KMS-11 (cell line): ENCODE measurements at regions not wholly inside any gene's neighbourhood (a gene's known extent, or its start where the extent isn't known, plus 50 kb on each side); places are given as distances from the start of the nearest gene placed in this dataset.

Source experiments
- H2AFZ ChIP-seq: fragments of 200-600 bp; sonication (generic); 2 replicates; pipeline ENCODE4 v1.6.1; 2016; ENCODE audit warnings: antibody characterized with exemption, mixed run types, low read depth
- H3K27ac ChIP-seq: fragments of 200-600 bp; sonication (generic); 2 replicates; pipeline ENCODE4 v1.6.1; 2016; ENCODE audit warnings: mild to moderate bottlenecking, mixed run types
- H3K27me3 ChIP-seq: fragments of 200-600 bp; sonication (generic); 2 replicates; pipeline ENCODE4 v1.6.1; 2017; ENCODE audit warnings: mild to moderate bottlenecking, low read depth, mixed run types, moderate library complexity; ENCODE audit not compliant: insufficient read depth
- H3K36me3 ChIP-seq: fragments of 200-600 bp; sonication (generic); 2 replicates; pipeline ENCODE4 v1.6.1; 2017; ENCODE audit warnings: mild to moderate bottlenecking, mixed run types; ENCODE audit not compliant: insufficient read depth
- H3K4me1 ChIP-seq: fragments of 200-600 bp; sonication (generic); 2 replicates; pipeline ENCODE4 v1.6.1; 2016; ENCODE audit warnings: mild to moderate bottlenecking, low read depth, mixed run types; ENCODE audit not compliant: poor library complexity, severe bottlenecking
- H3K4me2 ChIP-seq: fragments of 200-600 bp; sonication (generic); 2 replicates; pipeline ENCODE4 v1.7.0; 2016; ENCODE audit warnings: mild to moderate bottlenecking, mixed run types
- H3K4me3 ChIP-seq: fragments of 200-600 bp; sonication (generic); IDR thresholded peaks from 2 replicates; pipeline ENCODE4 v1.6.1; 2017; ENCODE audit warnings: low read depth, low read length, mixed read lengths; ENCODE audit not compliant: insufficient read depth
- H3K79me2 ChIP-seq: fragments of 200-600 bp; sonication (generic); 2 replicates; pipeline ENCODE4 v1.6.1; 2016; ENCODE audit warnings: low read depth, mixed run types; ENCODE audit not compliant: insufficient read depth
- H3K9ac ChIP-seq: fragments of 200-600 bp; sonication (generic); 2 replicates; pipeline ENCODE4 v1.6.1; 2016; ENCODE audit warnings: mild to moderate bottlenecking, mixed run types
- H4K20me1 ChIP-seq: fragments of 200-600 bp; sonication (generic); 2 replicates; pipeline ENCODE4 v1.6.1; 2016; ENCODE audit warnings: mild to moderate bottlenecking, mixed run types; ENCODE audit not compliant: insufficient read depth
- TF ChIP-seq, protein P1 (sequence below): fragments of 200-600 bp; sonication (generic); conservative IDR thresholded peaks from 2 replicates; pipeline ENCODE4 v1.6.1; 2017; ENCODE audit warnings: low read depth, mild to moderate bottlenecking, antibody characterized with exemption, low read length, moderate library complexity, mixed read lengths

DNA sequence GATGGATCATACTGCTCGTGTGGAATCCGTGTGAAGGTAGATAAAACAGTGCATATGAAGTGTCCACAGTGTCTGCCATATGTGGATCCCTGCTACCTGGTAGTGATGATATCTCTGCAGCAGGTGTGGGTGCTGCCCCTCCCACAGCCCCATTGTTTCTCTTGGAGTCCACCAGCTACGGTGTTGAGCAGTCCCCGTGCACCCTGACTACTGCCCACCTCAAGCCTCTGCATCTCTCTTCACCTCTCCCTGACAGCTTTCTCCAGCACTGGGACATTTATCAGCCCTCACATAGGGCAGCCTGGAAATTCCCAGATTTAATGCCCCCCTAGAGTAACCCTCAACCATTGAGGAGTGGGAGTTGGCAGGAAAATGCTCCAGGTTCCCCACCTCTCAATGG, 244.7 kb downstream of the IRF8 start:
- Histone ChIP-seq H3K36me3 (no peaks in the 10 kb centered on the region), H3K9ac (no peak overlapping the region), H3K79me2 (no peaks in the 10 kb centered on the region), H3K4me3 (no peak overlapping the region), H3K4me1 (no peaks in the 10 kb centered on the region), H2AFZ (no peak overlapping the region), H3K27me3 (peaks cover 14% of the 10 kb centered on the region; the same call in 1 of the 2 replicates), H3K4me2 (no peak overlapping the region), H3K27ac (no peak overlapping the region), H4K20me1 (no peaks in the 10 kb centered on the region)
- TF ChIP-seq, protein P1, sequence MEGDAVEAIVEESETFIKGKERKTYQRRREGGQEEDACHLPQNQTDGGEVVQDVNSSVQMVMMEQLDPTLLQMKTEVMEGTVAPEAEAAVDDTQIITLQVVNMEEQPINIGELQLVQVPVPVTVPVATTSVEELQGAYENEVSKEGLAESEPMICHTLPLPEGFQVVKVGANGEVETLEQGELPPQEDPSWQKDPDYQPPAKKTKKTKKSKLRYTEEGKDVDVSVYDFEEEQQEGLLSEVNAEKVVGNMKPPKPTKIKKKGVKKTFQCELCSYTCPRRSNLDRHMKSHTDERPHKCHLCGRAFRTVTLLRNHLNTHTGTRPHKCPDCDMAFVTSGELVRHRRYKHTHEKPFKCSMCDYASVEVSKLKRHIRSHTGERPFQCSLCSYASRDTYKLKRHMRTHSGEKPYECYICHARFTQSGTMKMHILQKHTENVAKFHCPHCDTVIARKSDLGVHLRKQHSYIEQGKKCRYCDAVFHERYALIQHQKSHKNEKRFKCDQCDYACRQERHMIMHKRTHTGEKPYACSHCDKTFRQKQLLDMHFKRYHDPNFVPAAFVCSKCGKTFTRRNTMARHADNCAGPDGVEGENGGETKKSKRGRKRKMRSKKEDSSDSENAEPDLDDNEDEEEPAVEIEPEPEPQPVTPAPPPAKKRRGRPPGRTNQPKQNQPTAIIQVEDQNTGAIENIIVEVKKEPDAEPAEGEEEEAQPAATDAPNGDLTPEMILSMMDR: no peak

- Histone ChIP-seq H3K4me1 (no peaks in the 10 kb centered on the region), H3K79me2 (no peaks in the 10 kb centered on the region), H3K27ac (no peak overlapping the region), H3K27me3 (peaks cover 10% of the 10 kb centered on the region; the same call in 1 of the 2 replicates), H3K4me3 (no peak overlapping the region), H3K9ac (no peak overlapping the region), H2AFZ (no peak overlapping the region), H3K36me3 (no peaks in the 10 kb centered on the region), H4K20me1 (no peaks in the 10 kb centered on the region), H3K4me2 (no peak overlapping the region)
- TF ChIP-seq, protein P1: no peak
These were observed 246.7 kb downstream of the IRF8 start for GRCh38 chr16:86145669-86146068.

DNA sequence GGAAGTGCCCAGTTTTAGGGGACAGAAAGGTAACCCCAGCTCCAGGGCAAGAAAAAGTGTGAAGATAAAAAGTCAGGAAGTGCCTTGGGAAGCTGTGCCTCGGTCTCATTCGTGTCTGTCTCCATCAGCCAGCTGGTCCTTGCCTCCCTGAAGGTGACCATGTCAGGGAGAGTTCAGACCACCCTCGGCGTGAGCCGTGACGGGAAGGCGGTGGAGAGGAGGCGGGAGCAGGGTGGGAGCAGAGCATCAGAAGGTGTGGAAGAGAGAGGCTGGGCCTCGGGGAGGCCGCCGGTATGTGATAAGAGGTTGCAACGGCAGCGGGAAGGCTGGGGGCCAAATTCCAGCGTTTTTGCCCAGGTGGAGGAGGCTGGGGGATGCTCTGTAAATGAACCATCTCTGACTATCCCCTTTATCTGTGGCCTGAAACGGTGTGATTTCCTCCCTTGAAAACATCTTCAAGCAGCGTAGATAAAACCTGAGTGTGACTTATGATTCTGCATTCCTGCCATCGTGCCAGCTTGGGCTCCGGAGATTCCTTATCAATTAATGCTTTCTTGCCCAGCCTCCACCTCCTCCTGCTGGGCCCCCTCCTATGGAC, 251.8 kb downstream of the IRF8 start:
- Histone ChIP-seq H2AFZ (no peak overlapping the region), H3K36me3 (no peaks in the 10 kb centered on the region), H3K79me2 (no peaks in the 10 kb centered on the region), H3K4me1 (no peaks in the 10 kb centered on the region), H3K4me2 (no peak overlapping the region), H3K9ac (no peak overlapping the region), H3K27ac (no peak overlapping the region), H3K27me3 (peaks cover 13% of the 10 kb centered on the region; the same call in 1 of the 2 replicates), H3K4me3 (no peak overlapping the region), H4K20me1 (no peaks in the 10 kb centered on the region)
- TF ChIP-seq, protein P1: no peak

DNA sequence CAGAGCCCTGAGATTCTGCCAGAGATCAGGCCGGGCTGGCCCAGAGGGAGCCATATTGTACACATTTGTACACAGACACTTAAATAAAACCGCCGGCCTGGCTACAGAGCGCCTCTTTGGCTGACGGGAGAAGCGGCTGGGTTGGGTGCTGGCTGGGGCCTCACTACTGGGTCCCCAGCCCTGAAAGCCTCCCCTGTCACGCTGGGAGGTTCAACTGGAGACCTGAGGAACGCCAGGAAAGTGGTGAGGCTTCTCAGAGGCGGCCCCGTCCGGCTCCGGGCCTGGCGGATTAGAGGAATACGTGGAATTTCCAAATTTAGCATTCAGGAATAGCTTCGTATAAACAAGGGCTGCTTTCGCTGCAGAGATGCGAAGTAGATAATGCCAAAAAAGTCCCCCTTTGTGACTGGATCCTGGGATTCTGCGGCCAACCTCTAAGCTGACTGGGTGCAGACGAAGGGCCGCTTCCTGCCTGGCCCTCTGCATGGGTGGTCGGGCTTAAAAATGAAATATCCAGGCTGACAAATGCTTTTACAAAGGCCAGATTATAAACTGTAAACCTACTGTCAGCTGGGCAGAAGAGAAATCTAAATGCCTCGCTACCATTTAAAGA, 252.4 kb downstream of the IRF8 start:
- Histone ChIP-seq H3K4me2 (no peak overlapping the region), H3K9ac (no peak overlapping the region), H4K20me1 (no peaks in the 10 kb centered on the region), H3K36me3 (no peaks in the 10 kb centered on the region), H3K79me2 (no peaks in the 10 kb centered on the region), H3K4me3 (no peak overlapping the region), H2AFZ (no peak overlapping the region), H3K4me1 (no peaks in the 10 kb centered on the region), H3K27ac (no peak overlapping the region), H3K27me3 (peaks cover 13% of the 10 kb centered on the region; the same call in 1 of the 2 replicates)
- TF ChIP-seq, protein P1: no peak
